ENCODE measurements at regions not wholly inside any gene's neighbourhood (a gene's known extent, or its start where the extent isn't known, plus 50 kb on each side); places are given as distances from the start of the nearest gene placed in this dataset.

DNA sequence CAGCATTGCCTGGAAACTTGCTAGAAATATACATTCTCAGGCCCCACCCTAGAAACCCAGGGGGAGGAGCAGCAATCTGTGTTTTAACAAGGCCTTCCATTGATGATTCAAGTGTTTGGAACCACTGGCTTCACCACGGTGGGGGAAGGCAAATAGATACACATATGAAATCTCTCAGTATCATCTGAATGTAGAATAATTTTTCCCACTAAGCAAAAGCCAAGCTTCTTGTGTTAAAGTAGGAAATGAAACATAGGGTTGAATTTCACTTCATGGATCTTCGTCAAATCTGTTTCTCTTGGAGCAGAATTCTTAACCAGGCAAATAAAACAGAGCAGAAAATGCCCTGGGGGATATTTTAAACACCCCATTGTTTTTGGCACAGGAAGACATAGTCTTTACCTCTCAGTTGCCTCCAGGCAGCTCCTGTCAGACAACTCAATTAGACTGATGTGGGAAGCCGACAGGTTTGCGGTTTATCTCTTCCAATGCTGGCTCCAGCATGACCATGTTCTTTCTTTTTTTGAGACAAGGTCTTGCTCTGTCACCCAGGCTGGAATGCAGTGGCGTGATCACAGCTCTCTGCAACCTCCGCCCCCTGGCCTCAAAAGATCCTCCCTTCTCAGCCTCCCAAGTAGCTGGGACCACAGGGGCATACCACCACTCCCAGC is 213.0 kb downstream of the FOXO1 start:
- TF ChIP-seq SUZ12 (IDR thresholded peaks at IDR 0.05; ENCODE audit: extremely low read depth, insufficient read depth, insufficient read length) (no peak), ZNF274 (IDR thresholded peaks at IDR 0.05; ENCODE audit: low read depth, low read length) (no peak)
